HepG2 (cell line): ENCODE measurements at regions not wholly inside any gene's neighbourhood (a gene's known extent, or its start where the extent isn't known, plus 50 kb on each side); places are given as distances from the start of the nearest gene placed in this dataset.

Experiments
- ATAC-seq: fragments of 200-7000 bp; cut with Tn5 transposase; 3 replicates; pipeline ENCODE4 v1.9.1; 2020; ENCODE audit warnings: mild to moderate bottlenecking, moderate library complexity
- BruUV-seq: library from RNA; stranded (reverse); fragments of 400-500 nt; replicated peaks from 2 replicates; lab custom pipeline; 2021; lab: Mats Ljungman, UMichigan
- CTCF ChIA-PET: fragments of 300-600 bp; formaldehyde crosslinking; extraction: SDS; loops from one replicate; lab custom pipeline; 2021; ENCODE audit warnings: low total read pairs, inconsistent platforms, low intra/inter-chr PET ratio; lab: Yijun Ruan, JAX
- POLR2A ChIA-PET: fragments of 350-600 bp; sonication (Branson Sonifier 250); formaldehyde crosslinking; loops from one replicate; lab custom pipeline; 2020; ENCODE audit warnings: antibody characterized with exemption, inconsistent platforms; lab: Yijun Ruan, JAX
- DNase-seq: peaks from one replicate; pipeline ENCODE4 v3.0.0-alpha.2; 2015; ENCODE audit warnings: low spot score
- FAIRE-seq: peaks from 3 replicates; lab custom pipeline; 2011; peaks lifted over from hg19 to GRCh38; lab: Jason Lieb, UNC
- H2AFZ ChIP-seq: one replicate; pipeline ENCODE4 v1.6.1; 2011; ENCODE audit warnings: low read length, inconsistent platforms
- H3K27ac ChIP-seq: fragments of 300-600 bp; 3 replicates; pipeline ENCODE4 v1.8.0; 2011; ENCODE audit warnings: mixed run types, mild to moderate bottlenecking, mixed read lengths, low read length, inconsistent platforms; ENCODE audit not compliant: insufficient read depth; ENCODE audit errors: extremely low read length
- H3K27me3 ChIP-seq, 2 experiments: fragments of 200-600 bp in 1 of 2; 2 replicates in 1 of 2; 3 replicates in 1 of 2; pipeline versions ENCODE4 v1.6.0 to v1.8.0; 2011; ENCODE audit warnings: low read length in 2 of 2, mild to moderate bottlenecking in 2 of 2, moderate library complexity in 2 of 2, inconsistent platforms in 1 of 2; ENCODE audit not compliant: insufficient read depth in 2 of 2, control insufficient read depth in 1 of 2
- H3K36me3 ChIP-seq, 2 experiments: fragments of 200-600 bp in 1 of 2; replicated peaks in 1 of 2; 2 replicates in 1 of 2; 3 replicates in 1 of 2; pipeline versions ENCODE4 v1.5.1 to v1.8.0; 2011; ENCODE audit warnings: low read length in 2 of 2, inconsistent platforms in 1 of 2; ENCODE audit not compliant: insufficient read depth in 2 of 2, control insufficient read depth in 1 of 2
- H3K4me1 ChIP-seq: 2 replicates; pipeline ENCODE4 v1.5.1; 2012; ENCODE audit warnings: low read length, inconsistent platforms; ENCODE audit not compliant: insufficient read depth
- H3K4me2 ChIP-seq: 2 replicates; pipeline ENCODE4 v1.6.0; 2011; ENCODE audit warnings: low read depth, low read length, inconsistent platforms
- H3K4me3 ChIP-seq, 3 experiments: fragments of 200-600 bp in 1 of 3; sonication (generic), shearing (Covaris generic) in 1 of 3; replicated peaks in 1 of 3; 2 replicates each; pipeline ENCODE4 v1.5.1; 2011 to 2016; ENCODE audit warnings: low read length in 3 of 3, inconsistent platforms in 2 of 3, low read depth in 2 of 3, mild to moderate bottlenecking in 2 of 3, control low read depth in 1 of 3, mixed read lengths in 1 of 3; ENCODE audit not compliant: insufficient read depth in 1 of 3
- H3K79me2 ChIP-seq: one replicate; pipeline ENCODE4 v1.6.1; 2011; ENCODE audit warnings: low read length, inconsistent platforms; ENCODE audit not compliant: insufficient read depth
- H3K9ac ChIP-seq: 2 replicates; pipeline ENCODE4 v1.6.0; 2011; ENCODE audit warnings: mild to moderate bottlenecking, low read depth, low read length, inconsistent platforms; ENCODE audit not compliant: insufficient read depth
- H3K9me3 ChIP-seq: 2 replicates; pipeline ENCODE4 v1.5.1; 2012; ENCODE audit warnings: mild to moderate bottlenecking, low read length
- H4K20me1 ChIP-seq: 2 replicates; pipeline ENCODE4 v1.6.0; 2011; ENCODE audit warnings: inconsistent platforms, mild to moderate bottlenecking, low read length, moderate library complexity; ENCODE audit not compliant: insufficient read depth
- ATF5 ChIP-seq: sonication (generic); formaldehyde crosslinking; IDR thresholded peaks from 2 replicates; pipeline ENCODE4 v1.4.0; 2020; ENCODE audit warnings: mild to moderate bottlenecking, low read depth, missing genetic modification reagents
- EP300 ChIP-seq, 3 experiments: sonication (generic) in 1 of 3; formaldehyde crosslinking in 1 of 3; IDR thresholded peaks; 2 replicates each; pipeline versions ENCODE4 v1.5.1 to v1.6.1; 2011 to 2020; ENCODE audit warnings: low read depth in 2 of 3, low read length in 2 of 3, borderline replicate concordance in 1 of 3, improper control_type of control experiment in 1 of 3, mild to moderate bottlenecking in 1 of 3, missing genetic modification reagents in 1 of 3, moderate library complexity in 1 of 3
- MXI1 ChIP-seq: IDR thresholded peaks from 3 replicates; pipeline ENCODE4 v1.6.1; 2012; ENCODE audit warnings: low read depth, low read length, inconsistent platforms, borderline replicate concordance
- PATZ1 ChIP-seq: sonication (generic); formaldehyde crosslinking; IDR thresholded peaks from 2 replicates; pipeline ENCODE4 v1.4.0; 2020; ENCODE audit warnings: missing genetic modification reagents
- PHF21A ChIP-seq: sonication (generic); formaldehyde crosslinking; IDR thresholded peaks from 2 replicates; pipeline ENCODE4 v1.5.0; 2020; ENCODE audit warnings: mild to moderate bottlenecking, missing genetic modification reagents
- SKI ChIP-seq: fragments of 450-650 bp; IDR thresholded peaks from one replicate; pipeline ENCODE4 v1.6.1; 2018; ENCODE audit warnings: mild to moderate bottlenecking; ENCODE audit not compliant: partially characterized antibody
- ZGPAT ChIP-seq: IDR thresholded peaks from 2 replicates; pipeline ENCODE4 v1.6.1; 2016; ENCODE audit warnings: mild to moderate bottlenecking
- ZNF251 ChIP-seq: sonication (generic); formaldehyde crosslinking; IDR thresholded peaks from 2 replicates; pipeline ENCODE4 v1.9.0; 2021; ENCODE audit warnings: mild to moderate bottlenecking, missing genetic modification reagents
- ZNF282 ChIP-seq: fragments of 450-650 bp; IDR thresholded peaks from 2 replicates; pipeline ENCODE4 v1.6.1; 2018; ENCODE audit not compliant: partially characterized antibody
- ZNF557 ChIP-seq: sonication (generic); formaldehyde crosslinking; IDR thresholded peaks from 2 replicates; pipeline ENCODE4 v1.4.0; 2020; ENCODE audit warnings: missing genetic modification reagents
- ZNF615 ChIP-seq: sonication (generic); formaldehyde crosslinking; IDR thresholded peaks from 2 replicates; pipeline ENCODE4 v1.5.0; 2020; ENCODE audit warnings: mild to moderate bottlenecking, missing genetic modification reagents, borderline replicate concordance
- in situ Hi-C: cut with HindIII; loops from 2 replicates; pipeline ENCODE4 v1.10.0; 2017; ENCODE audit warnings: low pct_unique_long_range_greater_than_20kb; ENCODE audit not compliant: extremely low pct_ligation_motif_present
- intact Hi-C: fragments of 100-400 bp; cut with micrococcal nuclease; formaldehyde crosslinking; loops from one replicate; pipeline ENCODE4 v1.10.0; 2022; ENCODE audit not compliant: unreplicated experiment

GRCh38 chr5:28544501-28544900, 1506.1 kb upstream of the CDH9 start:
- intact Hi-C loops, result no loop called here
- Histone ChIP-seq H3K27ac (no peak overlapping the region), H3K4me3 (no peak overlapping the region), H3K9ac (no peak overlapping the region), H4K20me1 (no peaks in the 10 kb centered on the region), H3K9me3 (0 out of 2 replicates have a peak, but pooled peaks cover 7% of the 10 kb centered on the region), H3K27me3 (no peaks in the 10 kb centered on the region), H3K79me2 (no peaks in the 10 kb centered on the region), H3K4me1 (no peaks in the 10 kb centered on the region), H2AFZ (no peak overlapping the region), H3K4me2 (no peak overlapping the region), H3K36me3 (no peaks in the 10 kb centered on the region)
- ChIA-PET POLR2A (no interaction called here), CTCF (no interaction called here)
- TF ChIP-seq PATZ1 (CRISPR knock-in tag) (no peak), ZNF251 (no peak), MXI1 (no peak), PHF21A (no peak), ATF5 (no peak), ZNF557 (CRISPR knock-in tag) (no peak), ZNF615 (no peak), EP300 (IDR thresholded peaks at IDR 0.05; ENCODE audit: low read depth in 2 of 2, low read length in 2 of 2) (no peak), EP300 (CRISPR knock-in tag; IDR thresholded peaks at IDR 0.05; ENCODE audit: borderline replicate concordance) (no peak), SKI (no peak), ZGPAT (CRISPR knock-in tag) (no peak), ZNF282 (no peak)
- in situ Hi-C loops, result no loop called here
- no peak for FAIRE-seq
- no peak for ATAC-seq
- no peak for DNase-seq
- no TSS peak for BruUV-seq
